GM13976 (cell line): ENCODE measurements at regions not wholly inside any gene's neighbourhood (a gene's known extent, or its start where the extent isn't known, plus 50 kb on each side); places are given as distances from the start of the nearest gene placed in this dataset.

Source experiments
- DNase-seq: peaks from one replicate; pipeline ENCODE4 v3.0.0; 2012; ENCODE audit warnings: low spot score
- in situ Hi-C: fragments of 300-500 bp; cut with MboI; formaldehyde crosslinking; loops from one replicate; pipeline ENCODE4 v1.12.0; 2022; ENCODE audit warnings: low sequenced_read_pairs, mixed read lengths, inconsistent platforms; ENCODE audit not compliant: unreplicated experiment
- TF ChIP-seq, protein P1 (sequence below): IDR thresholded peaks from 2 replicates; pipeline ENCODE4 v1.5.1; 2012; ENCODE audit warnings: borderline replicate concordance, mild to moderate bottlenecking; ENCODE audit not compliant: insufficient read depth; ENCODE audit errors: extremely low read depth, missing control alignments, control extremely low read depth

DNA sequence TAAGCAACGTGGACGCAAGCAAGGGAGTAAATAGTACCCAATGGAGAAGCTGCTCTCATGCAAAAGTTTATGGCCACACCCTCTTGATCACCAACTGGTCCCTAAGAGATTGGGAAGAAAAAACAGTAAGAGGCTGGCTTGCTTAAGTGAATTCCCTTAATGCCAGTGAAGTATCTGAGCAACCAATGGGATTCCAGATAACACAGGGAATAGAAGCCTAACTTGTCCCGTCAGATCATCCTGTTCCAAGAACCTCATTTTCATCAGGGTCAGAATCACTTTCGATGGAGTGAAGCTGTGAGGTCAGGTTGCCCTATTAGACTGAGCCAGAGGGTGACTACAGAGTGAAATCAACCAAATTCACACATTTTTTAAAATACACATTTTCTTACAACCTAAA lies 104.3 kb downstream of the CD47 start:
- in situ Hi-C loops, result no loop called here
- DNase-seq, result no peak
- TF ChIP-seq, protein P1, sequence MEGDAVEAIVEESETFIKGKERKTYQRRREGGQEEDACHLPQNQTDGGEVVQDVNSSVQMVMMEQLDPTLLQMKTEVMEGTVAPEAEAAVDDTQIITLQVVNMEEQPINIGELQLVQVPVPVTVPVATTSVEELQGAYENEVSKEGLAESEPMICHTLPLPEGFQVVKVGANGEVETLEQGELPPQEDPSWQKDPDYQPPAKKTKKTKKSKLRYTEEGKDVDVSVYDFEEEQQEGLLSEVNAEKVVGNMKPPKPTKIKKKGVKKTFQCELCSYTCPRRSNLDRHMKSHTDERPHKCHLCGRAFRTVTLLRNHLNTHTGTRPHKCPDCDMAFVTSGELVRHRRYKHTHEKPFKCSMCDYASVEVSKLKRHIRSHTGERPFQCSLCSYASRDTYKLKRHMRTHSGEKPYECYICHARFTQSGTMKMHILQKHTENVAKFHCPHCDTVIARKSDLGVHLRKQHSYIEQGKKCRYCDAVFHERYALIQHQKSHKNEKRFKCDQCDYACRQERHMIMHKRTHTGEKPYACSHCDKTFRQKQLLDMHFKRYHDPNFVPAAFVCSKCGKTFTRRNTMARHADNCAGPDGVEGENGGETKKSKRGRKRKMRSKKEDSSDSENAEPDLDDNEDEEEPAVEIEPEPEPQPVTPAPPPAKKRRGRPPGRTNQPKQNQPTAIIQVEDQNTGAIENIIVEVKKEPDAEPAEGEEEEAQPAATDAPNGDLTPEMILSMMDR, result no peak

GRCh38 chr3:107985496-107985895 lies 105.3 kb downstream of the CD47 start:
- TF ChIP-seq, protein P1, result no peak
- no peak for DNase-seq
- in situ Hi-C loops, result no loop called here

DNA sequence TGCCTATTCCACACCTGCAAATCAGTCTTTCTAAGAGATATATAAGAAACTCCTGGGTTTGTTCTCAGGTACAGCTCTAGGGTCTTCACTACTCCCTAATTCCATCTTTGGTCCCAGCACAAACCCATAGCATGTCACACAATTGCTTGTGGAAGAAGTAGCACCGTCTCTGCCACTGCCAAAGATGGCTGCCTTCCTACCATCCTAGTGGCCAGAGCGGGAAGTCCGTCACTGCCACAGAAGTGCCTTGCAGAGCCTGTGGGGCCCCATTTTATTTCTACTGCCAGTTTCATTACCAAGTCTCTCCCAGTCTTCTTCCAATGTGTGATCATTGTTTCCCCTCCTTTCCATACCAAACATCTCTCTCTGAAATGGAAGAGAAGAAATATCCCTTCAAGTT lies 107.6 kb downstream of the CD47 start:
- no peak for DNase-seq
- TF ChIP-seq, protein P1, result no peak
- in situ Hi-C loops, result no loop called here

DNA sequence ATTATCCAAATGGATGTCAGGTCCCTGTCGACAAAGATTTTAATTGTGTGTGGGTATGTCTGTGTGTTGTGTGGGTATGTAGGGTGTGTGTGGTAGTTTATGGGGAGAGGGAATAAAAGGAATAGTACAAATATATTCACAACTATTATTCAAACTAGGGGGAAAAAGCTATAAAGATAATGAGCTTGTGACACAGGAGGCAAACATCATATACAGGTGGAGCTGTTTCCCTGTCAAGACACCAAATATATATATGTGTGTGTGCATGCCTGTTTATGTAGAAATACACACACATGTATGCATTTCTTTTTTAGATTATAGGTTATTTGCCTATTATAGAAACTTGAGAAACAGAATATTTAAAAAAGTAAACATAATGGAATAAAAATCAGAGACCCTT lies 108.7 kb downstream of the CD47 start:
- TF ChIP-seq, protein P1, result no peak
- DNase-seq, result no peak
- in situ Hi-C loops, result no loop called here

DNA sequence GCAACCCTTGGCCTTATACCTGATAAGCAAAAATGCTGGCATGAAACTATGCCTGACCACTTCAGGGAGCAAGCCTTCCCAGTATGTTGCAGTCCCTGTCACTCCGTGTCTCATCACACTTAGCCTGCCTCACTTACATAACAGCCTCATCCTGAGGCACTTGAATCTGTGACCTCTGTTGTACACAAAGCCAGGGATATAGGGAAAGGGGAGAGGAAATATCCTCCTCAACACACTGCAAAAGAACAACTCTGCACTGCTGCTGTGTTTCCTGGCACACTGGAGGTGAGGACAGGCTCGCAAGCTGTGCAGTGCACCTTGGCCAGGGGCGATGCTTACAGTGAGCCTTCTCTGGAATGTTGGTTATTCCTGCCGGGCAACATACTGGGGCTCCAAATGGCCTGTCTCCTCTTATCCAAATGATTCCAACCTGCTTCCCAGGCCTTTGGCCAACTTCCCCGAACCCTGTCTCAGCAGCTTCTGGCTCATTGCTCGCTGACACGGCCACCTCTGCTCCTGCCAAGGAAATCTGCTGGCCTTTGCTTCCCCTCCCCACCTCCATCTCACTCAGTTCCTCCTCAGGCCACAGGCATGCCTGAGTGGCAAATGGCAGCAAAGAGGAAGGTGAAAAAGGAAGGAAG lies 109.2 kb downstream of the CD47 start:
- in situ Hi-C loops, result no loop called here
- DNase-seq, result no peak

GRCh38 chr3:107979538-107979937 lies 111.3 kb downstream of the CD47 start:
- in situ Hi-C loops, result no loop called here
- DNase-seq, result no peak
- TF ChIP-seq, protein P1, result no peak

More for the DNA sequence above, 109.2 kb downstream of the CD47 start:
- TF ChIP-seq, protein P1, result no peak
